Kidney tubule cell (primary cell): ENCODE measurements at regions not wholly inside any gene's neighbourhood (a gene's known extent, or its start where the extent isn't known, plus 50 kb on each side); places are given as distances from the start of the nearest gene placed in this dataset.
"Not testable (repeated sequence)": the region's sequence is repeated elsewhere in the genome, so short reads cannot be mapped to it uniquely, and the experiment has no call there.

Experiments
- DNase-seq: peaks from one replicate; pipeline ENCODE4 v3.0.0-alpha.2; 2018; ENCODE audit warnings: low spot score

- DNase-seq, result no peak
These were observed 72.0 kb upstream of the P3H2 start for GRCh38 chr3:190192739-190193138.

- no peak for DNase-seq
These were observed 71.4 kb upstream of the P3H2 start for GRCh38 chr3:190192087-190192486.

- no peak for DNase-seq
These were observed 67.5 kb upstream of the P3H2 start for GRCh38 chr3:190188197-190188596.

- DNase-seq, result peak; percentile 77
These were observed 62.4 kb upstream of the P3H2 start for GRCh38 chr3:190183121-190183520.

GRCh38 chr3:190182418-190183043, 61.8 kb upstream of the P3H2 start:
- DNase-seq, result peak; percentile 58

GRCh38 chr3:190180268-190180667, 59.6 kb upstream of the P3H2 start:
- DNase-seq, result peak; percentile 50

GRCh38 chr3:190178779-190179178, 58.1 kb upstream of the P3H2 start:
- no peak for DNase-seq

- DNase-seq, result not testable (repeated sequence)
These were observed 56.3 kb upstream of the P3H2 start for GRCh38 chr3:190176933-190177525.

- DNase-seq, result not testable (repeated sequence)
These were observed 55.4 kb upstream of the P3H2 start for GRCh38 chr3:190176106-190176505.

GRCh38 chr3:190175490-190175889, 54.8 kb upstream of the P3H2 start:
- peak; percentile 33 for DNase-seq

- no peak for DNase-seq
These were observed 53.8 kb upstream of the P3H2 start for GRCh38 chr3:190174471-190174870.

GRCh38 chr3:190173426-190173825, 52.7 kb upstream of the P3H2 start:
- no peak for DNase-seq

- DNase-seq, result peak; percentile 19
These were observed 52.1 kb upstream of the P3H2 start for GRCh38 chr3:190172751-190173150.
